PC-3 (cell line): ENCODE measurements at regions not wholly inside any gene's neighbourhood (a gene's known extent, or its start where the extent isn't known, plus 50 kb on each side); places are given as distances from the start of the nearest gene placed in this dataset.
"Not testable (repeated sequence)": the region's sequence is repeated elsewhere in the genome, so short reads cannot be mapped to it uniquely, and the experiment has no call there.

Source experiments
- CTCF ChIP-seq: fragments of 300-600 bp; sonication (generic); conservative IDR thresholded peaks from 2 replicates; pipeline ENCODE4 v1.5.1; 2017; ENCODE audit warnings: antibody characterized with exemption, low read depth, mild to moderate bottlenecking, low read length
- EZH2 ChIP-seq: fragments of 300-600 bp; sonication (generic); IDR thresholded peaks from one replicate; pipeline ENCODE4 v1.6.1; 2017; ENCODE audit warnings: antibody characterized with exemption, mild to moderate bottlenecking, low read length; ENCODE audit not compliant: unreplicated experiment
- EZH2phosphoT487 ChIP-seq: fragments of 300-600 bp; sonication (generic); IDR thresholded peaks from 2 replicates; pipeline ENCODE4 v1.6.1; 2018; ENCODE audit warnings: mild to moderate bottlenecking, antibody characterized with exemption, low read length, borderline replicate concordance

GRCh38 chr7:76901944-76902710 is 130.0 kb downstream of the SPDYE17 start:
- TF ChIP-seq CTCF, EZH2phosphoT487, EZH2: not testable (repeated sequence)
